Thymus (tissue), 11 donors: ENCODE measurements at regions not wholly inside any gene's neighbourhood (a gene's known extent, or its start where the extent isn't known, plus 50 kb on each side); places are given as distances from the start of the nearest gene placed in this dataset.

Experiments
- DNase-seq, 9 donors: peaks; one replicate each; pipeline ENCODE4 v3.0.0-alpha.2; 2013; ENCODE audit warnings: low spot score in 9 of 9, low read depth in 6 of 9, missing footprints in 1 of 9
- H3K27ac ChIP-seq, 2 donors: one replicate each; pipeline ENCODE4 v1.5.1; 2013; ENCODE audit warnings: control low read depth in 1 of 2, low read depth in 1 of 2, low read length in 1 of 2, mild to moderate bottlenecking in 1 of 2, moderate library complexity in 1 of 2
- H3K27me3 ChIP-seq, 2 donors: one replicate each; pipeline ENCODE4 v1.5.1; 2013; ENCODE audit warnings: low read length in 1 of 2; ENCODE audit not compliant: control insufficient read depth in 2 of 2, insufficient read depth in 1 of 2
- H3K36me3 ChIP-seq, 2 donors: one replicate each; pipeline ENCODE4 v1.5.1; 2013; ENCODE audit warnings: low read length in 1 of 2, mild to moderate bottlenecking in 1 of 2, moderate library complexity in 1 of 2; ENCODE audit not compliant: control insufficient read depth in 2 of 2, insufficient read depth in 2 of 2
- H3K4me1 ChIP-seq, 2 donors: one replicate each; pipeline ENCODE4 v1.5.1; 2013; ENCODE audit warnings: low read length in 2 of 2; ENCODE audit not compliant: control insufficient read depth in 2 of 2, insufficient read depth in 2 of 2
- H3K4me3 ChIP-seq, 2 donors: one replicate each; pipeline ENCODE4 v1.5.1; 2013; ENCODE audit warnings: low read length in 2 of 2, control low read depth in 1 of 2, mild to moderate bottlenecking in 1 of 2
- H3K9me3 ChIP-seq, 2 donors: one replicate each; pipeline ENCODE4 v1.5.1; 2013; ENCODE audit warnings: low read length in 1 of 2, mild to moderate bottlenecking in 1 of 2; ENCODE audit not compliant: control insufficient read depth in 2 of 2, insufficient read depth in 1 of 2
- WGBS: extraction: QIAGEN DNeasy Blood & Tissue Kit; methylation state at CpG from one replicate; pipeline ENCODE4 v1.1.7; 2013; 5-methylcytosine and 5-hydroxymethylcytosine counted together
- donor health status: healthy.

DNA sequence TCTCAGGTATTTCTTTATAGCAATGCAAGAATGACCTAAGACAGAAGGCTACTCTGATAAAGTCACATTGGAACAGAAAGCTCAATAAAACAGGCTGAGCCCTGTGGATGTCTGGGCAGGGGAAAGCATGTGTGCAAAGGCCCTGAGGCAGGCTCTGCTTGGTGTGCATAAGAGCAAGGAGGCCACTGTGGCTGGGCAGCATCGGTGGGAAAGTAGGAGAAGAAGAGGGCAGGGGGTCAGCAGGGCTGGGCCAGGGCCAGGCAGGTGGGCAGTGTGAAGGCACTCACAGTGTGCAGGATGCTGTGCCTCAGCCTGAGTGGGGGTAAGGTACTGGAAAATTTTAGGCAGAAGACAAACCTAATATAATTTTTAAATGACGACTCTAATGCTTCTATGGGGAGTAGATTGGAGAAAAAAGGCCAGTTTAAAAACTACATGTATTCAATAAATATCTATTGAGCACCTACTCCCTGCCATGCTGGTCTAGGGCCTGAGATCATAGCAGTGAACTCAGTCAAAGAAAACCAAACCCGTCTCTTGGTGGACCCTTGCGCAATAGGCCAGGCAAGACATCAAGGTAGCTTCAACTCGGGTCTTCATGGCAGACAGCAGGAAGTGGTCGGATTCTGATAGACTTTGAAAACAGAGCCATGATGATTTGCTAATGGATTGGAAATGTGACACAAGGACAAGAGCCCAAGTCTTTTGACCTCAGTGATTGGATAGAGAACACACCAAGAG lies 572.3 kb downstream of the TCERG1L start:
- Histone ChIP-seq H3K9me3 (no peaks in the 10 kb centered on the region), H3K4me3 (no peak overlapping the region), H3K27ac (no peak overlapping the region), H3K36me3 (no peaks in the 10 kb centered on the region), H3K27me3 (no peaks in the 10 kb centered on the region), H3K4me1 (no peaks in the 10 kb centered on the region)
- no peak for DNase-seq
- WGBS: 96% methylated on average over 6 of the region's 6 CpGs

DNA sequence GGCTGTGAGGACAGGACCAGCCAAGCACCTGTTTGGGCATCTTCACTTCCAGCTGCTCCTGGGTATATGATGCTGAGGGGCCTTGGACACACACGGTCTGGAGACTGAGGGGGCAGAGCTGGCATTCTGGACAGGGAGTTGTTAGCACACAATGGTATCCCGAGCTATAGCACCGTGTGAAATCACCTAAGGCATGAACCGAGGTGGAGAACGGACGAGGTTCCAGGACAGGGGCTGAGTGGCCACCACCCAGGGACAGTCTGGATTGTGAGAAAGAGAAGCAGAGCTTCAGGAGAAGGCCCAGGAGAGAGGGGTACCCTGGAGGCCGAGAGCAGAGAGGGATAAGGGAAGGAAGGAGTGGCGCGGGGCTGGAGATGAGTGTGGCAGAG lies 571.8 kb downstream of the TCERG1L start:
- Histone ChIP-seq H3K27ac (no peak overlapping the region), H3K9me3 (no peaks in the 10 kb centered on the region), H3K4me3 (no peak overlapping the region), H3K27me3 (no peaks in the 10 kb centered on the region), H3K36me3 (no peaks in the 10 kb centered on the region), H3K4me1 (no peaks in the 10 kb centered on the region)
- WGBS: 84% methylated on average over 9 of the region's 9 CpGs
- DNase-seq: no peak

DNA sequence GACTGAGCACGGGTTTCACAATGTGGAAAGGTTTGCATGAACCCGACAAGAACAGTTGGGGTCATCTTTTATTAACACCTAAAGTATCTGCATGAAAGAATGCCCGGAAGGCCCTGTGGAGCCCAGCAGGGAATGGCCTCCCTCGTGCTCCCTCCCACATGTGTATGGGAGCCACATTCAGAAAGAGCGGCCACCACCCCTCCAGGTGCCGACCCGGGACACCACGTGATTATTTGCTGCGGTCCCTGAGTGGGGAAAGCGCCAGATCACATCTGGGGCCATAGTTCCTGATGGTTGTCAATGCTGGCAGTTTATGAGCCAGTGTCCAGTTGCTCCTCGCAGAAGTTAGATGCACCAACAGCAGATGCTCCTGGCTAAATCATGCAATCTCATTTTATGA lies 571.4 kb downstream of the TCERG1L start:
- no peaks in the 10 kb centered on the region for H3K4me1 ChIP-seq
- H3K27me3 ChIP-seq: no peaks in the 10 kb centered on the region
- H3K36me3 ChIP-seq: no peaks in the 10 kb centered on the region
- 90% methylated on average over 11 of the region's 11 CpGs for WGBS
- no peak overlapping the region for H3K27ac ChIP-seq
- H3K9me3 ChIP-seq: no peaks in the 10 kb centered on the region
- H3K4me3 ChIP-seq: no peak overlapping the region
- DNase-seq: no peak

DNA sequence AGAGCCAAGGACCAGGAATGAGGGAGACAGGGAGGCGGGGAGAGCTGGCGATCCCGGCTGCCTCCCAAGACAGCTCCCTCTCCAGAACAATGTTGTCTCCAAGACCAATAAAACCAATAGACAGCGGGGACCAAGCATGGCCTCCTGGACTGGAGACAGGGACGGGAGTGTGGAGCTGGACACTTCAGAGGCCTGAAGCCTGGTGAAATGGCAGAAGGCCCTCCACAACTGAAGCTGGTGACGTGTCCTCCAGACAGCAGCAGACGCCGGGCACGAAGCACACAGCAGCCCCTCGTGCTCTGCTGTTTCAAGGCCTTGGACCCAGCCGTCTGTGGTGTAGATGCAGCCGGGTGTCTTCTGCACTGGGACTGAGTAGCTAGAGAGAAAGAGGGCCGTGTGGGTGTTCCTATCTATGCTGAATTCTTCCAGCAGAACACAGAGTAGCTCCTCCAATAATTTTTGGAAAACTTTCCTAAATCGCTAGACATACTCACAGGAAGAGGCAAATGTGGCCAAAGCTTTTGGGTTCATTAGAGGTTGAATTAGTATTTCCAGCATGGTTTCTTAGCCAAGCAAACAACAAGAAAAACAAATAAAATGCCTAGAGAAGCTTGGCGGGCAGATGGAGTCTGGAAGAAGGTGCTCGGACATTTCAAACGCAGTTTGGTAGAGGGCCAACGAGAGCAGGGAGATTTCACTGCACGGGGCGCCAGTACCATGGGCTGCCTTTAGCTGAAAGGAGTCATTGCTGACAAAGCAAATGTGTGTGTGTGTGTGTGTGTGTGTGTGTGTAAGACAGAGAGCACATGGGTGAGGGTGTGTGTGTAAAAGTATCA lies 570.4 kb downstream of the TCERG1L start:
- no peaks in the 10 kb centered on the region for H3K36me3 ChIP-seq
- no peak for DNase-seq
- H3K27me3 ChIP-seq: no peaks in the 10 kb centered on the region
- WGBS: 81% methylated on average over 20 of the region's 20 CpGs
- H3K4me1 ChIP-seq: no peaks in the 10 kb centered on the region
- no peak overlapping the region for H3K27ac ChIP-seq
- no peak overlapping the region for H3K4me3 ChIP-seq
- no peaks in the 10 kb centered on the region for H3K9me3 ChIP-seq

DNA sequence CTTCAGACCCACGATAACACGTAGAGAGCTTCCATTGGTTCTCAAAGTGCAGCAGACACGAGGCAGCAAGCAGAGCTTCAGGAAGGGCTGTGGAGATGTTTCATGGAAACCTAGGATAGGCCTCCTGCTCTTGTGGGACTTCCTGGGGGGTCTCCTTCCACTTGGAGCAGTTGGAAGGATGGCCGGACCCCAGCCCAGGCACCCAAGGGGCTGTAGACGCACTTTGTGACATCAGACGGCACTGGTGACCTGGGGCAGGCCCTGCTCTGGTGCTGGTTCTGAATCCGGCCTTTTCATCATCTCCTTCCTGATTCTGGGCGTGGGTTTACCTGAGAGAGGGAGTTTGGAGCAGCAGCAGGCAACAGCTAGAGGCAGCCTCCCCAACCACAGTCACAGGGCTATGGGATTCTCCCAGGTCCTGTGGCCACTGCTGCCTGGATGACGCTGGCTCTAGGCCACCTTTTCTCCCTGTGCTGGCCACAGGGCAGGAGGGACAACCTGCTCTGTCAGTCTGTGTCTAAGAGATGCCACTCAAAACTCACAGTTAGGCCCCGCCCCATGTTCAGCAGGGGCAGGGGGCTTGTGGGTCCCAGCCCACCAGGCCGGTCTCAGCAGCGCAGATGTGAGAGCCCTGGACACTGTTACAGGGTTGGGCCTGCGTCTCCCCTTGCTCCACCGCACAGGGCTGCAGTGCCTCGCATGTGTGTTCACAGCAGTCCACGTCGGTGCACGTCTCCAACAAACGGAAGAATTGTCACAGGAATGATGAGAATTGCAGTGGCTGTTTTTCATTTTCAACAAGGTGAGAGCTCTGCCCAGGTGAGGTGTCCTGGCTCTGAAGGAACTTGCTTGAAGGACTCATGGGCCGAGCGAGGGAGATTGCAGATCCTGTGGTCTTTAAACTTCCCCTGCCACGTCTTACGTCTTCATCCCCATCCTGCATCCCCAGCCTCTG lies 569.3 kb downstream of the TCERG1L start:
- 90% methylated on average over 23 of the region's 23 CpGs for WGBS
- Histone ChIP-seq H3K9me3 (no peaks in the 10 kb centered on the region), H3K27ac (no peak overlapping the region), H3K27me3 (no peaks in the 10 kb centered on the region), H3K36me3 (no peaks in the 10 kb centered on the region), H3K4me3 (no peak overlapping the region), H3K4me1 (no peaks in the 10 kb centered on the region)
- no peak for DNase-seq

DNA sequence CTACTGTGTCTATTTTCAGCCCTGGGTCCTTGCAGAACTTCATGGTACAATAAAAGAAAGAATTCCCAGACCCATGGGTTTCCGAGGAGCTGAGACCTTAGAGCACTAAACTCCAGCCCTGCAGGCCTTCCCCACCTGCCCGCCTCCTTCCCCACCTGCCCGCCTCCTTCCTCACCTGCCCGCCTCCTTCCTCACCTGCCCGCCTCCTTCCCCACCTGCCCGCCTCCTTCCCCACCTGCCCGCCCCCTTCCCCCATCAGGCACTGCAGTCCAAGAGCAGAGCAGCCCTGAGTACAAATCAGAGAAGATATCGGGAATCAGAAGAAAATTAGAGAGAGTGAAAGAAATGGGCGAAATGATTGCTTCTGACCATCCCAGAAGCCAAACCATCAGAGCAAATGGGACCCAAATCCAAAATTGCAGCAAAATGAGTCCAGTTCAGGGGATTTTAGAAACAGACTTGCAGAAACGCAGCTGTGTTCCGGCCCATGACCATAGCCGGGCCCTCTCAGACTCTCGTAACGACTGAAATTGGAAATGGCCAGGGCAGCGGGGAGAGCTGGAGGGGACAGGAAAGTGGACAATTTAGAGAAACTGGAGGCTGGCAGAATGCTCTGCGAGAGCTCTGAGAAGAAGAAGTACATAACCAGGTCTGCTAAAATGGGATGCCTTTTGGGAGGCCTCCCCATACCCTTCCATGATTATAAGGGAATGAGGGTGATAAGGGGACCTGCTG lies 568.4 kb downstream of the TCERG1L start:
- Histone ChIP-seq H3K36me3 (no peaks in the 10 kb centered on the region), H3K27ac (no peak overlapping the region), H3K9me3 (no peaks in the 10 kb centered on the region), H3K27me3 (no peaks in the 10 kb centered on the region), H3K4me1 (no peaks in the 10 kb centered on the region), H3K4me3 (no peak overlapping the region)
- DNase-seq: no peak
- WGBS: 76% methylated on average over 16 of the region's 16 CpGs

DNA sequence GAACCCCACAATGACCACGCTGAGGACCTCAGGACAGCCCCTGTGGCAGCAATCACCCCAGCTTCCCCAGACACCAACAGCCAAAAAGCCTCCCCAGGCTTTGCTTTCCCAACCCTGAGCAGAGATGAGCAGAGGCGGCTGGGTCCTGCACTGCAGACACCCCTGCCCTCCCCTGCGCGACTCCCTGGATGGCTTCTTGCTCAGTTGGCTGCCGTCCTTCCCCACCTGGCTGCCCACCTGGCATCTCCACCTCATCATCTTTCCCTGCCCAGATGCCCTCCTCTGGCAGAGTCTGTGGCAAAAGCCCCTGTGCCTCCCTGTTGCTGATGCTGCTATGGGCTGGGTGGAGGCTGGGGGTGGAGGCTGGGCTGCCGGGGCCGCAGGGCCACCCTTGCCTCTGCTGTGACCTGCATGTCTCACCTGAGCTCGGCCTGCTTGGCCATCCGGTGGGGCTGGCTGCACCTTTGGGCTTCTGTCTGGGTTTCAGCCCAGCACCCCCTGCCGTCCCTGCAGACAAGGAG lies 567.7 kb downstream of the TCERG1L start:
- H3K4me1 ChIP-seq: no peaks in the 10 kb centered on the region
- H3K9me3 ChIP-seq: no peaks in the 10 kb centered on the region
- no peaks in the 10 kb centered on the region for H3K27me3 ChIP-seq
- WGBS: 92% methylated on average over 10 of the region's 10 CpGs
- no peak overlapping the region for H3K27ac ChIP-seq
- no peaks in the 10 kb centered on the region for H3K36me3 ChIP-seq
- DNase-seq: no peak
- no peak overlapping the region for H3K4me3 ChIP-seq

DNA sequence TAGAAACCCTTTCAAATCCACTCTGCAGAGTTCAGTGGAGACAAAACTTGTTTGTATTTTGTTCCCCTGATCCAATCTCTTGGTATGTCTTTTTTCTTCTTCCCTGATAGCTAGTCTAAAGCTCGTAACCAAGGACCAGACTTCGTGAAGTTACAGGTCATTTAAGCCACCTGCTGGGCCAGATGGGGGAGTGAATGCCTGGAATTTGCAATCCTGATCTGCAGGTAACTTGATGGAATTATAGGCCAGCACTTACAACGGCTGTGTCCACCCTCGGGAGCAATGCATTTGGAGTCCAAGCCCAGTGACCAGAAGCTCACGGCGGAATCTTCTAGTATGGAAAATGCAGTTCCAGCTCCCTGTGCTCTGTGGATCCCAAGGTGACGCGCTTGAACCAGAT lies 566.9 kb downstream of the TCERG1L start:
- Histone ChIP-seq H3K4me1 (no peaks in the 10 kb centered on the region), H3K4me3 (no peak overlapping the region), H3K36me3 (no peaks in the 10 kb centered on the region), H3K27me3 (no peaks in the 10 kb centered on the region), H3K27ac (no peak overlapping the region), H3K9me3 (no peaks in the 10 kb centered on the region)
- WGBS: 75% methylated on average over 8 of the region's 8 CpGs
- DNase-seq: no peak
